ENCODE measurements at regions not wholly inside any gene's neighbourhood (a gene's known extent, or its start where the extent isn't known, plus 50 kb on each side); places are given as distances from the start of the nearest gene placed in this dataset.

- TF ChIP-seq EZH2 (IDR thresholded peaks at IDR 0.05; ENCODE audit: borderline replicate concordance, low read length) = no peak
- TF ChIP-seq, protein P1, sequence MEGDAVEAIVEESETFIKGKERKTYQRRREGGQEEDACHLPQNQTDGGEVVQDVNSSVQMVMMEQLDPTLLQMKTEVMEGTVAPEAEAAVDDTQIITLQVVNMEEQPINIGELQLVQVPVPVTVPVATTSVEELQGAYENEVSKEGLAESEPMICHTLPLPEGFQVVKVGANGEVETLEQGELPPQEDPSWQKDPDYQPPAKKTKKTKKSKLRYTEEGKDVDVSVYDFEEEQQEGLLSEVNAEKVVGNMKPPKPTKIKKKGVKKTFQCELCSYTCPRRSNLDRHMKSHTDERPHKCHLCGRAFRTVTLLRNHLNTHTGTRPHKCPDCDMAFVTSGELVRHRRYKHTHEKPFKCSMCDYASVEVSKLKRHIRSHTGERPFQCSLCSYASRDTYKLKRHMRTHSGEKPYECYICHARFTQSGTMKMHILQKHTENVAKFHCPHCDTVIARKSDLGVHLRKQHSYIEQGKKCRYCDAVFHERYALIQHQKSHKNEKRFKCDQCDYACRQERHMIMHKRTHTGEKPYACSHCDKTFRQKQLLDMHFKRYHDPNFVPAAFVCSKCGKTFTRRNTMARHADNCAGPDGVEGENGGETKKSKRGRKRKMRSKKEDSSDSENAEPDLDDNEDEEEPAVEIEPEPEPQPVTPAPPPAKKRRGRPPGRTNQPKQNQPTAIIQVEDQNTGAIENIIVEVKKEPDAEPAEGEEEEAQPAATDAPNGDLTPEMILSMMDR (IDR thresholded peaks at IDR 0.05; ENCODE audit: low read length) = no peak
Observed at GRCh38 chr4:155140889-155141288, 67.5 kb upstream of the NPY2R start.
